HG03460 (cell line): ENCODE measurements at regions not wholly inside any gene's neighbourhood (a gene's known extent, or its start where the extent isn't known, plus 50 kb on each side); places are given as distances from the start of the nearest gene placed in this dataset.
A peak's percentile ranks its signal among the peaks of the same experiment; 100 is the strongest.
"Not testable (repeated sequence)": the region's sequence is repeated elsewhere in the genome, so short reads cannot be mapped to it uniquely, and the experiment has no call there.

Experiments used
- ATAC-seq: cut with Tn5 transposase; IDR thresholded peaks from one replicate; pipeline ENCODE4 v1.9.1; 2021; ENCODE audit not compliant: unreplicated experiment

DNA sequence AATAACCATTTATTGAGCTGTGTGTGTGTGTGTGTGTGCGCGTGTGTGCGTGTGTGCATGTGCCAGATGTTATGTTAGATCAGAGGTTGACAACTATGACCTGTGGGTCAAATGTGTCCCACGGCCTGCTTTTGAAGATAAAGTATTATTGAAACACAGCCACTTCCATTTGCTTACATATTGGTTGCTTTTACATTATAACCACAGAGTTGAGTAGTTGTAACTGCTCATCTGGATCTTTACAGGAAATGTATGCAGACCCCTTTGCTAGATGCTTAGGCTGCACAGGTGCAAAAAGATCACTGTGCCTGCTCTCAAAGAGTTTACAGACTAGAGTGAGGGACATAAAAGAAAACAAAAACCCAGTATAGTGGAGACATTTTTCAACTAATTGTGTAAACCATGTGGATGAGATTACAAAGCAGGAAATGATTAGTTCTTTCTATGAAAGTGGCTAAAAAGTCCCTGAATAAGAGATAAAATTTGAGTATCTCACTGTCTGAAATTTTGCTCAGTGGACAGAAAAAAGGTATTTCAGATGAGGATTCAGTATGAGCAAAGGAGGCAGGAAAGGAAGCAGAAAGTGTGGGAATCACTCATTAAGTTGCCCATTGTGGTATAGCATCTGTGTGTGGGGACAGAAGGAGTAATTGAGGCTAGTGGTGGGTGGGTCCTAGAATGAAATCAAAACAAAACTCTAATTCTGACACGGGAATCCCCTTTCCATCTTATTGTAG, 188.4 kb downstream of the PAH start:
- peak; percentile 48 for ATAC-seq

- ATAC-seq, result no peak
These were observed 190.4 kb downstream of the PAH start for GRCh38 chr12:102726686-102727085.

GRCh38 chr12:102722147-102722546, 194.9 kb downstream of the PAH start:
- no peak for ATAC-seq

GRCh38 chr12:102708108-102708507, 208.9 kb downstream of the PAH start:
- no peak for ATAC-seq

DNA sequence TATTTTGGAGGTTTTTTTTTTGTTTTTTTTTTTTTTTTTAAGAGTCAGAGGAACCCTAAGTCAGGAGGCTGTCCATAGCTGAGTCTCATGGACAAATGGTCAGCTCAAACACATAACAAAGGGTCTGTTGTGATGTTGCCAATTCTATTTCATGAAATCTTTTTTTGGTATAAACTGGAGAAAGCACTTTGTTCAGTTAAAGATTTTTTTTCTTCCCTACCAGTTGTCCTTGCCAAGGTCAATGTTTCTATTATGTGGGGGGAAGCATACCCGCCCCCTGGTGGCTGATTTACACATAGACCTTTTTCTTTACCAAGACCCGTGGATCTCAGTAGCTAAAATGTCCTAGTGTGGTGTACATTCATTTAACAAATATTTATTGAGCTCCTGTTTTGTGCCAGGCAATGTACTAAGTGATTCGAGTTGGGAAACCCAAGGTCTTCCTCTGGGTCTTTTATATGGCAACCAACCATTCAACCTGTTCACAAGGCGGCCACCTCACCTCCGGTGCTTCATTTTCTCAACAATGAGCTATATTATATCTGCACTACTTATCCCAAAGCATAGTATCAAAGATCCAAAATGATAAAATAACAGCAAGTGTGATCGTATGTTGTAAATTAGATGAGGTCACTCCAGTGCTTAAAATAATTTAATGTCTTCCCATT, 214.5 kb downstream of the PAH start:
- ATAC-seq, result peak; percentile 73

DNA sequence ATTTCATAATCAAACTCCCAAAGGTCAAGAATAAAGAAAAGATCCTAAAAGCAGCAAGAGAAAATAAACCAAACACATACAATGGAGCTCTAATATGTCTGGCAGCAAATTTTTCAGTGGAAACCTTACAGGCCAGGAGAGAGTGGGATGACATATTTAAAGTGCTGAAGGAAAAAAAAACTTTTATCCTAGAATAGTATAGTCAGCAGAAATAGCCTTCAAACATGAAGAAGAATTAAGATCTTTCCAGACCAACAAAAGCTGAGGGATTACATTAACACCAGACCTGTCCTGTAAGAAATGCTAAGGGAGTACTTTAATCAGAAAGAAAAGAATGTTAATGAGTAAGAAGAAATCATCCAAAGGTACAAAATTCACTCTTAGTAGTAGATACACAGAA, 215.7 kb upstream of the IGF1 start:
- ATAC-seq, result no peak

DNA sequence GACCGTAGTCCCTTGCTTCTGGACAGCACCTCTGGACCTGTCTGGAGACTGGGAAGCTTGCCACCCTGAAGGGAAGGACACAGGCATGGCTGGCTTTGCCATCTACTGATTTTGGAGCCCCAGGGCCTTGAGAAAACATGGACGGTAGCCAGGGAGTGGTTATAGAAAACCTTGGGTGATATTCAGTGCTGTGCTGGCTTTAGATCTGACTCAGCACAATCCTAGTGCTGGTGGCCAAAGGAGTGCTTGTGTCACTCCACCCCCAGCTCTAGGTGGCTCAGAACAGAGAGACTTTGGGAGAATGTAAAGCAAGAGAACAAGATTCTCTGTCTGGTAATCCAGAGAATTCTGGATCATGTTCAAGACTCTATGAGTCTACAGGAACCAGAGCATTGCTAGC, 214.5 kb upstream of the IGF1 start:
- ATAC-seq, result no peak

- ATAC-seq, result no peak
These were observed 211.6 kb upstream of the IGF1 start for GRCh38 chr12:102691773-102692555.

DNA sequence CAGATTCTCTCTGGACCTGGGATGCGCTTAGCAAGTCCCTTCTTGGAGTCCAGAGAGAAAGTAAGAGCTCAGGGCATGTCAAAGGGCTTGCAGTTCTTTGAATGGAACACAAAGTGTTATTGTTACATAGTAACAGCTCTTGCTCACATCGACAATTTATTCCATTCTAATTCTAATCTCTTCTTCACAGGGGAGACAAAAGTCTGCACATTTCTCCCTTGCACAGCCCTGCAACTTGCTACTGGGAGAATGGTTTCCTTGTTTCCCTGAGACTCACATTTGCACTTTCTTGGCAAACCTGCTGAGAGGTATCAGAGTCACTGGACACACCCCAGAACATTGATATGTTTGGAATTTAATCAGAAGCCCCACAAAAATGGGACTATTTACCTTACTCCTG, 209.9 kb upstream of the IGF1 start:
- ATAC-seq, result no peak

GRCh38 chr12:102689701-102690100, 209.3 kb upstream of the IGF1 start:
- ATAC-seq, result no peak

DNA sequence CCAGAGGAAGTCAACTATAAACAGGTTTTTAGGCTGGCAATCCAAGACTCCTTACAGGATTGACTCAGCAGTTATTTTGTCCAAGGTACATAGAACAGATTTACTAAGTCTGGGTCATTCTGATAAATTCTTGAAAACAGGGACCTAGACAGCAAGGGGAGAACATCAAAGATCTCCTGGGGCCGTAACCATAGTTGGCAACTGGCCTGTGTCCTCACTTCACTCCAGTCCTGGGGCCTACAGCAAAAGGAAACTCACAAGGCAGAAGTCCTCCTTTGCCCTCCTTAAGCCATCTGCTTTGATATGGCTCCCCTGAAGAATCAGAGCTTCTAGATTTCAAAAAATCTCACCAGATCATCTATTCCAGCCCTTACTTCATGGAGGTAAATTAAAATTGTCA, 207.2 kb upstream of the IGF1 start:
- no peak for ATAC-seq

DNA sequence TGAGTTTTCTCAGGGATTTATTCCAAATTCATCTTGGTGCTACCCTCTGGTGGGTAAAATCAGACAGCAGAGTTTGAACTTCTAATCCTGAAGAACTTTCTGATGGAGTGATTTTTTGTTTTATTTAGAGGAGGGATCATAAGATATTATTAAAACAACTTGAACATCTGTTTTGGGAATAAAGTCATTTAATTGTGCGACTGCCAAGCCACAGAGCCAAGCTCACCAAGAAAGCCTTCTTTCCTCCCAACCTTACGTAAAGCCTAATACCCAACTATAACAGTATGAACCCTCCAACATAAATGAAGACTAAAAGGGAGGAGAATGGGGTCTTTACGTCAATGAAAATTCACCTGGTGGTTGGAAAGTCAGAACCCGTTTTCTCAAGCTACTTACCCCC, 205.5 kb upstream of the IGF1 start:
- ATAC-seq, result no peak

DNA sequence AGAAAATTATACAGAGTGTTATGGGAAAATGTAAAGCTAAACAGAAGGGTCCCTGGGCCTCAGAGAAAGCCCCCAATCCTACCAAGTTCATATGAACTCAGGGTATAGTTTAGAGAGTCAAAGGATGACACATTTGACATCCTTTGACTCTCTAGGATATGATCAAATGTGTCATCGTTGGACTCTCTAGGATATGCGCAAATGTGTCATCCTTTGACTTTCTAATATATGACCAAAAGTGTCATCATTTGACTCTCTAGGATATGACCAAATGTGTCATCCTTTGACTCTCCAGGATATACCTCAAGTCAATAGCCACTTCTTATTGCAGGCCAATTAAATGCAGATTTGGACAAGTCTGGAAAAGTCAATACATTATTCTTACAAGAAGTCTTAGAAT, 204.8 kb upstream of the IGF1 start:
- ATAC-seq, result no peak

DNA sequence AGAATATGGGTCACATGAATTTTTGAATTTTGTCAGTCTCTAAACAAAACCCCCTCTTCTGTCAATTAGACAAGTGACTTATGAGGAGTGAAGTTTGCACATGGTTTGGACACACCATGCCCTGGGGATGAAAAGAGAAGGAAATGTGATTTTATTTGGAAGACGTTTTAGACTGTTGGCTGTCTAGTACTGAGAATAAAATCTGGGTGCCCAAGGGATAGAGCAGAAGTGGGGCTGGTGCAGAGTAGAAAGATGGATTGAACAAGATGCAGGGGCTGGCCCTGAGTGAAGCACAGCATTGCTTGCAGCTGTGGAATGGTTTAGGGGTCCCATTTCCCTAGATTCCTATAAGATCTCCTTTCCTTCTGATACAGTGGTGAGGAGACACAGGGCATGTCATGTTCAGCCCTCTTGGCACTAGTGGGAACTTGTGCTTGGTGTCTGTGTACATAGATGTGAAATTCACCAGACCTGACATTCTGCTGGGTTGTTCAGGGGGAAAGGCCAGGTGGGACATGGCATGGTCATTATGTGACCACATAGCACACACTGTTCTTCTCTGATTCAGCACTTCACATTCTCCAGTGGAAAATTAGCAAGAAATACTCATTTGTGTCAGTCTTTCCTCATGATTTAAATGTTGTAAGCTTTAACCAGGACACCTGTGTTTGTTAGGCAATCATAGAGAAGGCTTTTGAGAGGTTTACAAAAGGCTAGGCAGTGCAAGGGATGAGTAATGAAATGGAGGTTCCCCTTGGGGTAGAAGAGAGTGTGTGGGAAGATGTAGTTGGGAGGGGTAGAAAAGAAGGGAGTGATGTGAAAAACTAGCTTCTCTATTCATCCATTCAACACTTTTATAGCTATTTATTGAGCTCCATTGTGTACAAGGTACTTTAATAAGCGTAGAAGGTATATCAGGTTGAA, 202.3 kb upstream of the IGF1 start:
- ATAC-seq, result no peak

DNA sequence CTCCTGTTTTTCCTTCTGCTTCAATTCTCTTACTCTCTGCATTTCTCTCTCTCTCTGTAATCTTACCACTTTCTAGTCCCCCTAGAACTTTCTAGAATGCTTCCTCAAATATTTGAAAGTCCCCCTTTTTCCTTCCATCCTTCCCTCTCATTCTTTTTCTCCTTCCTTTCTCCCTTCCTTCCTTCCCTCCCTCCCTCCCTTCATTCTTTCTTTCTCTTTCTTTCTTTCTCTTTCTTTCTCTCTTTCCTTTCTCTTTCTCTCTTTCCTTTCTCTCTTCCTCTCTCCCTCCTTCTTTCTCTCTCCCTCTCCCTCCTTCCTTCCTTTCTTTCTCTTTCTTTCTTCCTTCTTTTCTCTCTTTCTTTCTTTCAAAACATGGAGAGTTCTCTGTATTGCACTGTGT, 201.4 kb upstream of the IGF1 start:
- no peak for ATAC-seq

DNA sequence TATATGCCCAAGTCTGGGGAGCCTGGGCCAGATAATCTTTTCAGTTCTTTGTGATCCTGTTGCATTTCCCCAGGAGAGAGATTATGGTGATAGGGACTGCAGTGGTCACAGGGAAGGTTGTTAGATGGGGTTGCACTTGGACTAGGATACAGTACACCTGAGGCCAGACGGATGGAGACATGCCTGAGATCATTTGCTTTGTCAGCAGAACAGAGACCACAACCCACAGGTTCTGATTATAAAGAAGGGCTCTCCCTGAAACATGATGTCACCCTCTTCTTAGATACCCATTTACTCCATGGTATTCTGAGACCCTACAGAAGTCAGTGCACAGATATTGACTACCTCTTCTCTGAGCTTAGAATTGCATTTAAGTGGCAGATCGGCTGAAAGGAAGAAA, 200.9 kb upstream of the IGF1 start:
- no peak for ATAC-seq

DNA sequence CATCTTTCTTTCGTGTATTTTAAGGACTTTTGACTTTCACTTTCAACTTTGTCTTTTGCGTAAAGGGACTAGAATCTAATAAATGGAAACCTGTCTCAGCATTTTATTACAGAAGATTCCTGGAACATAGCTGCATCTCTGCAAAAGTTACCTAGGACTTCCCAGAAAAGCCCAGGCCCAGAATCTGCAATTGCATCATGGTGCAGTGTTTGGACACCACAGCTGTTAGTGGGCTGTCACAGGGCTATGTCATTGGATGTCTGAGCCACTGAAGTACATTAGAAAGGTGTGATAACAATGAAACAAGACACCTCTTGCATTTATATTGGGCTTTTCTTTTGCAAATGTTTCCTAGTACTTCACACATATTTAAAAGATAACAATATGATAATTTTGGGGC, 199.9 kb upstream of the IGF1 start:
- no peak for ATAC-seq

DNA sequence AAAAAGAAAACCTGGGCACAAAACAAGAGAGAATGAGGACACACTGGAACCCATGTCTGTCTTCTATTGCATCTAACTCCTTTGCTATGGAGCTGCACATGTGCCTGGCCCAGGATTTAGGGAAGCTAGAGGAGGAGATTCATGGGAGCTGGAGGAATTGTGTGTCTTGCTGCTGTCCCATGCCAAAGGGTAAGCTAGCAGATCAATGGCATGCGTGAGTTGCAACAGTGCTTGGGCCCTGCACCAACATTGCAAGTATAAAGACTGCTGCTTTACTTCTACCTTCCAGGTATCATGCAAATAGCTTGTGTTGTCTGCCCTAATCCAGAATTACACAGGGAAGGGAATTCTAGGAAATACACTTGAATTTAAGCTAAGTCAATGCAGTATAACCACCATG, 196.4 kb upstream of the IGF1 start:
- ATAC-seq, result no peak

GRCh38 chr12:102675672-102676071, 195.3 kb upstream of the IGF1 start:
- ATAC-seq, result no peak

GRCh38 chr12:102673606-102674005, 193.2 kb upstream of the IGF1 start:
- ATAC-seq, result no peak

DNA sequence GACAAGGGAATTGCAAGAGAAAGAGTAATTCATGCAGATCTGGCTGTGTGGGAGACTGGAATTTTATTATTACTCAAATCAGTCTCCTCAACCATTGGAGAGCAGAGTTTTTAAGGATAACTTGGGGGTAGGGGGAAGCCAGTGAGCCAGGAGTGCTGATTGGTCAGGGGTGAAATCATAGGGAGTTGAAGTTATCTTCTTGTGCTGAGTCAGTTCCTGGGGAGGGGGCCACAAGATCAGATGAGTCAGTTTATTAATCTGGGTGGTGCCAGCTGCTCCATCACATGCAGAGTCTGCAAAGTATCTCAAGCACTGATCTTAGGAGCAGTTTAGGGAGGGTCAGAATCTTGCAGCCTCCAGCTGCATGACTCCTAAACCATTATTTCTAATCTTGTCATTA, 191.8 kb upstream of the IGF1 start:
- ATAC-seq, result not testable (repeated sequence)
